ENCODE measurements at regions not wholly inside any gene's neighbourhood (a gene's known extent, or its start where the extent isn't known, plus 50 kb on each side); places are given as distances from the start of the nearest gene placed in this dataset.
A peak's percentile ranks its signal among the peaks of the same experiment; 100 is the strongest.
"Not testable (repeated sequence)": the region's sequence is repeated elsewhere in the genome, so short reads cannot be mapped to it uniquely, and the experiment has no call there.

DNA sequence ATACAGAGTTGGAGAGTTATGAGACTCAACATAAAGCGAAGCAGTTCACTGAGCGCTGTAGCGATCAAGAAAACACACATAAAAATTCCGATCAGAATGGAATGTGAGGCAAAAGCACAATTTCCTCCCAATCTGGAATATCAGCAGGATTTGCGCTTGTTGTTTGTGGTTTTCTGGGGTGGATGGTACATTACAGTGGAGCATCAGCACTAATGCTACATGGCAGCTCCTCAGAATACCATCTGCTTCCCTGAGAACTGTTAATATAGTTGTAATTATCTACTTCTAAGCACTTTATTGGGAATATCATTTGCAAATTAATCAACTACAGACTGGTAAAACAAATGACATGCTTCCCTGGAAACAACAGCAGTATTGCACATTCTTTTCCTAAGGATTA is 324.1 kb upstream of the PPARGC1A start:
- Mint-ChIP-seq H3K27ac (no peak overlapping the region), H3K36me3 (no peaks in the 10 kb centered on the region), H3K9me3 (peaks cover 0 to 5% (median 0%) of the 10 kb centered on the region in 9 donors), H3K27me3 (peaks cover 0 to 8% (median 2%) of the 10 kb centered on the region in 5 donors), H3K4me1 (no peaks in the 10 kb centered on the region), H3K4me3 (no peak overlapping the region)
- no peak for ATAC-seq
- no peak for DNase-seq
- POLR2A ChIA-PET, result no interaction called here

DNA sequence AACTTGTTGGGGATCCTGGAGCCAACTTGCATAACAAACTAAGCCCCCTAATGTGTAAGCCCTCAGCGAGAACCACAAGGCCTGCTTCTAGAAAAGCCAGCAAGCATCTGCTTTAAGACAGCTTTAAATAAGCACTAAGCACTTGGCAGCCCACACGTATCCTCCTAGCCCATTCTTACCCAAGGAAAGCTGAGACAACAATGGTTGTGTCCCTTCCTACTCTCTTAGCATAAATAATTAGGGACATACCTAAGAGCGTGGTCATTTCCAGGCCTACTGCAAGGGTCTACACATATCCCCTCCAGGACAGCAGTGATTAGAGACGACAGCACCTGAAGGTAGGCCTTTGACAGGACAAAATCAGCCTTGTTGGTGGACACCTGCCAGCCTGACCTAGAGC is 322.8 kb upstream of the PPARGC1A start:
- Mint-ChIP-seq H3K4me1 (no peaks in the 10 kb centered on the region), H3K36me3 (no peaks in the 10 kb centered on the region), H3K4me3 (no peak overlapping the region), H3K27ac (no peak overlapping the region), H3K9me3 (peaks cover 0 to 7% (median 0%) of the 10 kb centered on the region in 9 donors), H3K27me3 (peaks cover 0 to 8% (median 2%) of the 10 kb centered on the region in 5 donors)
- ATAC-seq, result no peak
- POLR2A ChIA-PET, result no interaction called here
- no peak for DNase-seq

DNA sequence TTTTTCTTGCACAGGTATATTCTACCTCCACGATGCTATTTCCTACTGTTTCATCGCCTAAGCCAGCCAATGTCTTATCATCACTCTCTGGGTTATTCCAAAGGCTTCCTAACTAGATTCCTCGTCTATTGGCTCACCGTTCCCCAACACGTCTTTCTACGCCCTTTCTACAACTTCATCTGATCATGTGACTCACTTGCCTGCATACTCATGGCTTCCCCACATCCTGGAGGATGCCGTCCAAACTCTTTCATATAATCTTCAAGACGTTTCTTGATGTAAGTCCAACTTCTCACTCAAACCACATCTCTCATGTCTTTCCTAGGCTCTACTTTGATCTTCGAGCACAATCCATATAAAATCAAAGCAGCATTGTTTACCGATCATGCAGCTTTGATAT is 322.0 kb upstream of the PPARGC1A start:
- ATAC-seq, result no peak
- Mint-ChIP-seq H3K36me3 (no peaks in the 10 kb centered on the region), H3K27me3 (peaks cover 0 to 6% (median 1%) of the 10 kb centered on the region in 5 donors), H3K9me3 (peaks cover 0 to 7% (median 0%) of the 10 kb centered on the region in 9 donors), H3K4me3 (no peak overlapping the region), H3K27ac (peak overlapping the region in 1 of 10 donors; percentile 60), H3K4me1 (no peaks in the 10 kb centered on the region)
- no peak for DNase-seq
- POLR2A ChIA-PET, result no interaction called here

DNA sequence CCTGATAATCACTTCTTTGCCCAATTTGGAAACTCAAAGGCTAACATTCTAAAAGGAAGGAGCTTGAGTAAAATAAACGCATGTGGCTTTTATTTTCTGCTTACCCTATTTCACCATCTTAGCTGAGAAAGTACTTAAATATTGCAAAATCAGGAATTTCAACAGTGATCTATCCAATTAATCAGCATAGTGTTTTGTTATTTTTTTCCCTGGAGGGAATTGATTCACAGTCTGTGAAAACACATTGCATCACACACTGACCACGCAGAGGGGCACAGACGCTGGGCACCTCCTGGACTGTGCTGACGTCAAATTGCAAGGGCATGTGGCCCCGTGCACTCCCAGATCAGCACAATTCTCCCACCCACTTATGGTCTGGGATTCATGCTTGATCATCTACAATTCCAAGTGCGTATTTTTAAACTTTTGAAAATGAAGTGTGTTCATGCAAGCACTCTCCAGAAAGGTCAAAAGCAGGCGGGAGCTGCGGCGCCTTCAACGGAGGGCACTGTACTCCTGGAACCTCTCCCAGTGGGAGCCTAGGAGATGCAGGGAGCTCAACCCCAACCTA is 320.6 kb upstream of the PPARGC1A start:
- DNase-seq (no peak), ATAC-seq (no peak)
- Mint-ChIP-seq H3K36me3 (no peaks in the 10 kb centered on the region), H3K27me3 (peaks cover 0 to 4% (median 0%) of the 10 kb centered on the region in 5 donors), H3K4me1 (no peaks in the 10 kb centered on the region), H3K4me3 (no peak overlapping the region), H3K9me3 (peaks cover 0 to 7% (median 0%) of the 10 kb centered on the region in 9 donors), H3K27ac (no peak overlapping the region)
- POLR2A ChIA-PET, result no interaction called here

DNA sequence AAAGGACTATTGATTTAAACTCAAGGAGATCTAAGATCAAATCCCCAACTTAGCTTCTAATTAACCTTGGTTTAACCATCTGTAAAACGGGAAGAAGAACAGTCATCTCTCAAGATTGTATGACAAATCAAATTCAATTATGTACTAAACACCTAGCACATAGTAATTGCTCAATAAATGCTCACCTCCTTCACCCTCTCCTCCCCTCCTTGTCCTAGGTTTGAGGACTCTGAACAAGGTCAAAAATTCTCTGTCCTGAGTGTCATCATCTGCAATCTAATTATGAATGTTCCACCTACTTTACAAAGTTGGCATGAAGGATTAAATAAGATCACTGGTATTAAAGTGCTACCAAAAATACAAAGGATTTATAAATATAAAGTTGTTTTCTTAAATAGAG is 320.1 kb upstream of the PPARGC1A start:
- Mint-ChIP-seq H3K9me3 (peaks cover 0 to 7% (median 0%) of the 10 kb centered on the region in 9 donors), H3K4me1 (no peaks in the 10 kb centered on the region), H3K36me3 (no peaks in the 10 kb centered on the region), H3K4me3 (no peak overlapping the region), H3K27ac (no peak overlapping the region), H3K27me3 (peaks cover 0 to 4% (median 0%) of the 10 kb centered on the region in 5 donors)
- POLR2A ChIA-PET, result no interaction called here
- ATAC-seq, result no peak
- DNase-seq, result no peak

DNA sequence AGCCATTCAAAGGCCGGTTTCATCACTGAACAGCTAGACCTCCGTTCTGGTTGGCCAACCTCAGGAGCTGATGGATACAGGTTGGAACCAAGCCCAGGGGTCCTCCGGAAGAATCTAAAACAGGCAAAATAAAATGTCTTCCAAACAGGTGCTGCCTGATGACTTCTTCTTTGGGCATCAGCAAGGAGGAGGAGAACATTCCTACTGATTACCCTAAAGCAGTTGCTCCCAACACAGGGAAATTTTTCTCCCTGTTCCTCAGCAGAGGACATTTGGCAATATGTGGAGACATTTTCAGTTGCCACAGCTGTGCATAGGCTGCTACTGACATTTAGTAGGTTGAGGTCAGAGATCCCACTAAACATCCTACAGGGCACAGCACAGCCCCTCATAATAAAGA is 319.3 kb upstream of the PPARGC1A start:
- H3K4me3 Mint-ChIP-seq, result no peak overlapping the region
- POLR2A ChIA-PET, result no interaction called here

DNA sequence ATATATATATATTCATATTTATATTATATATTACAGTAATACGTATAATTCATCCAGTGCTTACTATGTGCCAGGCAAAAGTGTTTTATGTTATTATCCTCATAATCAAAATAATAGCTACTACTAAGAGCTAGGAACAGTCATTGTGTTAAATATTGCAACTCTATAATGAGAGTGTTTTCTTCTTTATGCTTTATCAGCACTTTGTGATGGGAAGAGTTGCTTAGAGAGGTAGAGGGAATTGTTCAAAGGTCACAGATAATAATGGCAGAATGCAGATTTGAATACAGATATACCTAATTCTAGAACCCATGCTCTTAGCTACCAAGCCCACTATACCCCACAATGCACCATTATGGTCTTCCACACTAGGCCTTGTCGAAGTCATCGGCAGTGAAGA is 318.8 kb upstream of the PPARGC1A start:
- Mint-ChIP-seq H3K36me3 (no peaks in the 10 kb centered on the region), H3K27me3 (peaks cover 0 to 4% (median 0%) of the 10 kb centered on the region in 5 donors), H3K4me1 (no peaks in the 10 kb centered on the region), H3K9me3 (peaks cover 0 to 7% (median 0%) of the 10 kb centered on the region in 9 donors), H3K27ac (no peak overlapping the region), H3K4me3 (no peak overlapping the region)
- POLR2A ChIA-PET, result no interaction called here
- ATAC-seq (no peak), DNase-seq (no peak)

More for the DNA sequence above, 319.3 kb upstream of the PPARGC1A start:
- H3K36me3 Mint-ChIP-seq, result no peaks in the 10 kb centered on the region
- DNase-seq (no peak), ATAC-seq (no peak)
- H3K27ac Mint-ChIP-seq, result no peak overlapping the region
- H3K27me3 Mint-ChIP-seq, result peaks cover 0 to 4% (median 0%) of the 10 kb centered on the region in 5 donors
- no peaks in the 10 kb centered on the region for H3K4me1 Mint-ChIP-seq
- H3K9me3 Mint-ChIP-seq, result peaks cover 0 to 7% (median 0%) of the 10 kb centered on the region in 9 donors

DNA sequence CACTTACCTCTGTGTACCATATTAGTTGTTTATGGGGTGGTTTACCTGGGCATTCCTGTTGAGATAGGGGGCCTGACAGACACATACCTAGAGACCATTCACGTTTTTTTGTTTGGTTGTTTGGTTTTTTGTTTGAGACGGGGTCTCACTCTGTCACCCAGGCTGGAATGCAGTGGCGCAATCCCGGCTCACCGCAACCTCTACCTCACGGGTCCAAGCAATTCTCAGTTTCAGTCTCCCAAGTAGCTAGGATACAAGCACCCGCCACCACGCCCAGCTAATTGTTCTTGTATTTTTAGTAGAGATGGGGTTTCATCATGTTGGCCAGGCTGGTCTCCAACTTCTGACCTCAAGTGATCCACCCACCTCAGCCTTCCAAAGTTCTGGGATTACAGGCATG is 314.9 kb upstream of the PPARGC1A start:
- H3K4me3 Mint-ChIP-seq, DNase-seq, H3K27me3 Mint-ChIP-seq, ATAC-seq, H3K9me3 Mint-ChIP-seq, H3K36me3 Mint-ChIP-seq, POLR2A ChIA-PET, H3K27ac Mint-ChIP-seq, H3K4me1 Mint-ChIP-seq: not testable (repeated sequence)

DNA sequence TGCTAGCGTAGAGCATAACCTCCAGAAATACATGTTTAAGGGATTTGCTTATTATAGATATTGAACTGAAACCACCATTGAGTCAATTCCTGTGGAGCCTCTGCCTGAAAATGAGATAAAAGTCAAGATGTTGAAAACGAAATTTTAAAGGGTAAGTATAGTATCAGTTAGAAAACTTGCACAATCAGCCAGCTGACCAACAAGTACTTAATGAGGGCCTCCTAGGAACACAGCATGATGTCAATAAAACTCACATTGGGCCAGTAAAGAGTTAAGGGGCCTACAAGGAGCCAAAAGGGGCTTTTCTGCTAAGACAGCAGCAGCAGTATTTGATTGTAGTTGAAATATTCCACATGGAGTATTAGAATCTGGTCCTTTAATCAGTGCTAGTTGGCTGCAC is 314.1 kb upstream of the PPARGC1A start:
- no peak for DNase-seq
- POLR2A ChIA-PET, result no interaction called here
- Mint-ChIP-seq H3K4me1 (no peaks in the 10 kb centered on the region), H3K27ac (no peak overlapping the region), H3K36me3 (no peaks in the 10 kb centered on the region), H3K27me3 (peaks cover 0 to 3% (median 0%) of the 10 kb centered on the region in 5 donors), H3K4me3 (no peak overlapping the region), H3K9me3 (peaks cover 0 to 4% (median 0%) of the 10 kb centered on the region in 9 donors)
- no peak for ATAC-seq

DNA sequence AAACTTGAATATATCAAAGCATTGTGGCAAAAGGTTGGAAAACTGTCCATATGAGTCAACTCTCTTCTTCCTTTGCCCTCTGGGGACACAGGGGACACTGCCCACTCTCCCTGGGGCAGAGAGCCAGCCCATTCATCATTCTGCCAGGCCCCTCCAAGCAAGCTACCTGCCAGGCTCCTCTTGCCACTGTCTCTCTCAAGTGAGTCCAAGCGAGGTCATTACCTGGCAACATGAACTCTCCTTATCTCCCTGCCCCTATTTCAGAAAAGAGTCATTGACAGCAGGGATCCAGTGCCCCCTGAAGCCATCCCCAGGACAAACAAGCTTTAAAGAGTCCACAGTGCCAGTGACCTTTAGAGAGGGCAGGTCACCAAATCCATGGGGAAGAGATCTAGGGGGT is 312.7 kb upstream of the PPARGC1A start:
- Mint-ChIP-seq H3K36me3 (no peaks in the 10 kb centered on the region), H3K9me3 (peaks cover 0 to 2% (median 0%) of the 10 kb centered on the region in 9 donors), H3K4me1 (no peaks in the 10 kb centered on the region), H3K27ac (peak overlapping the region in 1 of 10 donors; percentile 42), H3K27me3 (peaks cover 0 to 2% (median 0%) of the 10 kb centered on the region in 5 donors), H3K4me3 (no peak overlapping the region)
- ATAC-seq, result no peak
- POLR2A ChIA-PET, result no interaction called here
- DNase-seq, result no peak

DNA sequence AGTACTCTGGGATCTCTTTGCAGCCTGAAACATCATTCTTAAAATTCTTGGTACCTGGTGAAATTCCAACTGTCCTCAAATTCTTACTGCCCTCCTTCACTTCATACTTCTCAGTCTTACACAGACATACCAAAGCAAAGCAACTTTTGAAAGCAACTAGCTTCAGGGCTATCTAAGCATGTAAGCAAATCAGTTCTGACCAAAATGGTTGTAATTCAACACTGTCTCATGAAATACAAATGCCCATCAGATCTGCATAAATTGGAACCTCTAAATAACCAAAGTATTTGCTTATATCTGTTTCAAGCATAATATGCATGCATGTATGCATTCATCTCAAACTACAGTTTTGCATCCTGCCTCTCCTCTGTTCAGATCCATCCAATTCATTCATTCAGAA is 308.1 kb upstream of the PPARGC1A start:
- H3K4me1 Mint-ChIP-seq, result peaks cover 0 to 2% (median 0%) of the 10 kb centered on the region in 4 donors
- ATAC-seq (no peak), DNase-seq (no peak)
- H3K4me3 Mint-ChIP-seq, result no peak overlapping the region
- no peaks in the 10 kb centered on the region for H3K36me3 Mint-ChIP-seq
- H3K9me3 Mint-ChIP-seq, result peaks cover 0 to 2% (median 0%) of the 10 kb centered on the region in 9 donors
- no peak overlapping the region for H3K27ac Mint-ChIP-seq
- POLR2A ChIA-PET, result no interaction called here
- peaks cover 0 to 2% (median 0%) of the 10 kb centered on the region in 5 donors for H3K27me3 Mint-ChIP-seq

DNA sequence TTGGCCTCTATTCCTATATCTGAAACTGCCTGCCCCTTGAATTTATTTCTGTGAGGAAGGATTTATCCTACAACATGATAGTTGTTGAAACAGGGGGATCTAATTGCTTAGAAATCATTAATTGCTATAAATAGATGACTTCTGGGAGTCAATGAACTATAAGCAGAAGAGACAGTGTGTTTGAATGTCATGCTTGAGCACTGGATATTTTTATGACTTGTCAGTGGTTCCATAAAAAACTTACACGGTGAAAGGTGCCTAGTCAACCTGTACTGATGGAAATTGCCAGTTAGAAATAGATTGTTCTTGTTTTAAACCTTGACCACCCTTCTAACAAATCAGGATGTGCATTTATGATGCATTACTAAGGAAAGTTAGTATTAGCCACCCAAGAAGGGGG is 306.9 kb upstream of the PPARGC1A start:
- Mint-ChIP-seq H3K9me3 (peaks cover 0 to 2% (median 0%) of the 10 kb centered on the region in 9 donors), H3K36me3 (no peaks in the 10 kb centered on the region), H3K4me3 (no peak overlapping the region), H3K27ac (no peak overlapping the region), H3K4me1 (peaks cover 0 to 2% (median 0%) of the 10 kb centered on the region in 4 donors), H3K27me3 (peaks cover 0 to 2% (median 0%) of the 10 kb centered on the region in 5 donors)
- POLR2A ChIA-PET, result no interaction called here
- ATAC-seq (no peak), DNase-seq (no peak)

DNA sequence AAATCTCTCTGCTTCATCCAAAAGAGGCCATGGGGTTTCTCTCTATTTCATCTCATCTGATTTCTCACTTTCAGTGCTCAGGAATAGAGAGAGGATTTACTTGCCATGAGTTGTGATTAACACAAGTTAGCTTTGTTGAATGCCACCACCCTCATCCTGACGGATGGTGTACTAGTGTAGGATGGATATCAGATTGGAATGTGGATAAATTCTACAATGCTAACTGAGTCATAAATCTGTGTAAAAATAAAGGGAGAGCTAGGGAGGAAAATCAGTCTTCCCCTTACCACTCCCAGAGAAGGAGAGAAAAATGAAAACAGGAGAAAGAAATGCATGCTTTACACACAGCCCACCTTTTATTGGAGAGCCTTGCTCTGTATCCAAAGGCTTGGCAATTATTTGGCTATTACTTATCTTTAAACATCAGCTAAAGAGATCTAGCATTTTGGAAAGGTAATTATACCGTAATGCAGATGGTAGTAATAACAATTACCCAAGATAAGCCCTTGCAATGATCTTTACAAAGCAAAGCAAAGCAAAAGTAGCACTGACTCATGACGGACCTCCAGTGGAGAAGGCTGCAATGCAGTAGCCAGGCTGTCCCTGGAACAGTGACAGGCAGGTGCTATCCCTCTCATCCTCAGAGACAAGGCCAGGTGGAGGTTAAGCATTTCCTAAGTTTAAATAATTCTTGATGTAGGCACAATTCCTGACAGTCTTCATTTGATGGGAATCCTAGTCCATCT is 306.3 kb upstream of the PPARGC1A start:
- peaks cover 0 to 2% (median 0%) of the 10 kb centered on the region in 4 donors for H3K4me1 Mint-ChIP-seq
- peaks cover 0 to 2% (median 0%) of the 10 kb centered on the region in 5 donors for H3K27me3 Mint-ChIP-seq
- H3K27ac Mint-ChIP-seq, result no peak overlapping the region
- H3K4me3 Mint-ChIP-seq, result no peak overlapping the region
- ATAC-seq, result no peak
- POLR2A ChIA-PET, result no interaction called here
- no peak for DNase-seq
- H3K36me3 Mint-ChIP-seq, result no peaks in the 10 kb centered on the region
- peaks cover 0 to 2% (median 0%) of the 10 kb centered on the region in 9 donors for H3K9me3 Mint-ChIP-seq
